ENCODE measurements at regions not wholly inside any gene's neighbourhood (a gene's known extent, or its start where the extent isn't known, plus 50 kb on each side); places are given as distances from the start of the nearest gene placed in this dataset.

- TF ChIP-seq MXI1 (IDR thresholded peaks at IDR 0.05; ENCODE audit: low read depth, low read length) (no peak), TEAD4 (IDR thresholded peaks at IDR 0.05; ENCODE audit: borderline replicate concordance, insufficient read depth) (peak; percentile 48; the same call in 1 of the 2 replicates), RCOR1 (IDR thresholded peaks at IDR 0.05; ENCODE audit: low read length) (no peak), RAD21 (IDR thresholded peaks at IDR 0.05; ENCODE audit: low read length) (no peak), TAF1 (IDR thresholded peaks at IDR 0.05; ENCODE audit: borderline replicate concordance, low read depth, low read length) (no peak), GATA2 (CRISPR knock-in tag; IDR thresholded peaks at IDR 0.05) (no peak), MAX (IDR thresholded peaks at IDR 0.05; ENCODE audit: low read depth) (no peak; the same call in 1 of the 2 replicates)
- TF ChIP-seq, protein P1, sequence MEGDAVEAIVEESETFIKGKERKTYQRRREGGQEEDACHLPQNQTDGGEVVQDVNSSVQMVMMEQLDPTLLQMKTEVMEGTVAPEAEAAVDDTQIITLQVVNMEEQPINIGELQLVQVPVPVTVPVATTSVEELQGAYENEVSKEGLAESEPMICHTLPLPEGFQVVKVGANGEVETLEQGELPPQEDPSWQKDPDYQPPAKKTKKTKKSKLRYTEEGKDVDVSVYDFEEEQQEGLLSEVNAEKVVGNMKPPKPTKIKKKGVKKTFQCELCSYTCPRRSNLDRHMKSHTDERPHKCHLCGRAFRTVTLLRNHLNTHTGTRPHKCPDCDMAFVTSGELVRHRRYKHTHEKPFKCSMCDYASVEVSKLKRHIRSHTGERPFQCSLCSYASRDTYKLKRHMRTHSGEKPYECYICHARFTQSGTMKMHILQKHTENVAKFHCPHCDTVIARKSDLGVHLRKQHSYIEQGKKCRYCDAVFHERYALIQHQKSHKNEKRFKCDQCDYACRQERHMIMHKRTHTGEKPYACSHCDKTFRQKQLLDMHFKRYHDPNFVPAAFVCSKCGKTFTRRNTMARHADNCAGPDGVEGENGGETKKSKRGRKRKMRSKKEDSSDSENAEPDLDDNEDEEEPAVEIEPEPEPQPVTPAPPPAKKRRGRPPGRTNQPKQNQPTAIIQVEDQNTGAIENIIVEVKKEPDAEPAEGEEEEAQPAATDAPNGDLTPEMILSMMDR (IDR thresholded peaks at IDR 0.05) = no peak
These were observed 749.6 kb upstream of the VRK2 start (continued) for GRCh38 chr2:57296795-57297517.

DNA sequence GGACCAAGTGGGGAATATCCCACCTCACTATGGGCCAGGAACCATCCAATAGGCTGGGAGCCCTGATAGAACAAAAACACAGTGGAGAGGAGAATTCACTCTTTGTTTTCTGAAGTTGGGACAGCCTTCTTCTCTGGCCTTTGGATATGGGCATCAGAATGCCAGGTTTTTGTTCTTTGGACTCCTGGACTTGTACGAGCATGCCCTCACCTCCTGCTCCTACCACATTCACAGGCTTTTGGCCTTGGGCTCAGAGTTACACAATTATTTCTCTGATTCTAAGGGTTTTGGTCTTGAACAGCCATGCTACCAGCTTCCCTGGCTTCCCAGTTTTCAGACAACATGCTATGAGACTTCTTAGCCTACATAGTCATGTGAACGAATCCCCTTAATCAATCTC lies 732.9 kb upstream of the VRK2 start:
- H3K9ac ChIP-seq = no peak overlapping the region
- CTCF ChIA-PET = no interaction called here
- no peaks in the 10 kb centered on the region for H3K27me3 ChIP-seq (ENCODE audit: insufficient read depth)
- no peaks in the 10 kb centered on the region for H3K9me2 ChIP-seq
- H3K36me3 ChIP-seq (replicated peaks in 1 of 2; ENCODE audit: control insufficient read depth in 1 of 2, insufficient read depth in 2 of 2, low read length in 1 of 2) = no peaks in the 10 kb centered on the region
- no peak overlapping the region for H3K4me3 ChIP-seq (ENCODE audit: low read depth in 2 of 2, low read length in 1 of 2)
- H3K27ac ChIP-seq (ENCODE audit: low read depth in 2 of 2, low read length in 1 of 2) = no peak overlapping the region
- no peaks in the 10 kb centered on the region for H3K79me2 ChIP-seq (ENCODE audit: insufficient read depth)
- whole genome bisulfite sequencing (ENCODE audit: low lambda C conversion rate) = 45% methylated on average over 2 of the region's 2 CpGs
- no peaks in the 10 kb centered on the region for H3F3A ChIP-seq (replicated peaks; ENCODE audit: insufficient read depth)
- no peak overlapping the region for H3K4me2 ChIP-seq
- H3K4me1 ChIP-seq (ENCODE audit: control insufficient read depth in 1 of 2, insufficient read depth in 2 of 2, low read depth in 1 of 2, low read length in 1 of 2) = no peaks in the 10 kb centered on the region
- POLR2A ChIA-PET = no interaction called here
- H2AFZ ChIP-seq (ENCODE audit: low read depth) = no peak overlapping the region
- DNase-seq = no peak
- TF ChIP-seq, protein P2, sequence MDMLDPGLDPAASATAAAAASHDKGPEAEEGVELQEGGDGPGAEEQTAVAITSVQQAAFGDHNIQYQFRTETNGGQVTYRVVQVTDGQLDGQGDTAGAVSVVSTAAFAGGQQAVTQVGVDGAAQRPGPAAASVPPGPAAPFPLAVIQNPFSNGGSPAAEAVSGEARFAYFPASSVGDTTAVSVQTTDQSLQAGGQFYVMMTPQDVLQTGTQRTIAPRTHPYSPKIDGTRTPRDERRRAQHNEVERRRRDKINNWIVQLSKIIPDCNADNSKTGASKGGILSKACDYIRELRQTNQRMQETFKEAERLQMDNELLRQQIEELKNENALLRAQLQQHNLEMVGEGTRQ (IDR thresholded peaks at IDR 0.05; ENCODE audit: borderline replicate concordance, low read depth, low read length) = no peak
- TF ChIP-seq EP300 (IDR thresholded peaks at IDR 0.05; ENCODE audit: borderline replicate concordance in 1 of 2, low read depth in 1 of 2, low read length in 1 of 2) (no peak), PBX3 (IDR thresholded peaks at IDR 0.05) (no peak), RFX5 (IDR thresholded peaks at IDR 0.05; ENCODE audit: low read length) (no peak), TEAD4 (IDR thresholded peaks at IDR 0.05; ENCODE audit: borderline replicate concordance, insufficient read depth) (no peak), TAF1 (IDR thresholded peaks at IDR 0.05; ENCODE audit: borderline replicate concordance, low read depth, low read length) (no peak), SIN3A (IDR thresholded peaks at IDR 0.05; ENCODE audit: borderline replicate concordance, low read depth, low read length) (no peak), IRF3 (IDR thresholded peaks at IDR 0.05; ENCODE audit: low read depth, low read length) (no peak), TCF12 (IDR thresholded peaks at IDR 0.05) (no peak), RCOR1 (IDR thresholded peaks at IDR 0.05; ENCODE audit: low read length) (no peak), GABPA (IDR thresholded peaks at IDR 0.05; ENCODE audit: low read depth) (no peak), NFIC (IDR thresholded peaks at IDR 0.05; ENCODE audit: borderline replicate concordance) (no peak), SMC3 (IDR thresholded peaks at IDR 0.05; ENCODE audit: low read depth, low read length) (no peak), RAD21 (IDR thresholded peaks at IDR 0.05; ENCODE audit: low read length) (no peak), JUND (IDR thresholded peaks at IDR 0.05) (no peak), FOXJ3 (CRISPR knock-in tag; IDR thresholded peaks at IDR 0.05) (no peak), ELF1 (IDR thresholded peaks at IDR 0.05) (no peak), FOSL2 (IDR thresholded peaks at IDR 0.05; ENCODE audit: borderline replicate concordance, low read depth) (no peak)
- TF ChIP-seq, protein P1 (IDR thresholded peaks at IDR 0.05) = no peak
- H4K20me1 ChIP-seq (ENCODE audit: insufficient read depth) = no peaks in the 10 kb centered on the region
- H3K9me3 ChIP-seq = no peaks in the 10 kb centered on the region
